ENCODE measurements at regions not wholly inside any gene's neighbourhood (a gene's known extent, or its start where the extent isn't known, plus 50 kb on each side); places are given as distances from the start of the nearest gene placed in this dataset.

DNA sequence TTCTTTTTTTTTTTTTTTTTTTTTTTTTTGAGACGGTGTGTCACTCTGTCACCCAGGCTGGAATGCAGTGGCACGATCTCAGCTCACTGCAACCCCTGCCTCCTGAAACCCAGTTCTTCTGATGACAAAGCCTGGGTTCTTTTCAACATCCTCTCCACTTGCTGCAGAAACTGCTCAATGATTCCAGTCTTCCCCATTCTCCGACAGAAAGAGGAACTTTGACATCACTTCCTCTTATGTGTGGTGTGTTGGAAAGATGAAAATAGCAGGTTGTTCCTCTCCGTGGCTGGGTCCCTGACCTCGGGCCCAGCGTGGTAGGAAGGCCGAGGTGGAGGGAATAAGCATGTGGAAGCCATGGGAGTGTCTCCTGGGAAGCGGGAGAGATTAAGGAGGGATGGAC is 198.4 kb downstream of the PHETA1 start:
- intact Hi-C loops (cut with micrococcal nuclease; ENCODE audit: unreplicated experiment): loop anchor here (10.0 kb wide), 1 partner anchor 146 kb away; no protein-coding TSS in a partner anchor
- no peak overlapping the region for H3K4me3 ChIP-seq (ENCODE audit: low read depth, low read length)
- Mint-ChIP-seq H3K4me1 (ENCODE audit: low read depth, unreplicated experiment) (no peaks in the 10 kb centered on the region), H3K27ac (ENCODE audit: unreplicated experiment) (no peak overlapping the region), H3K27me3 (ENCODE audit: insufficient read depth, unreplicated experiment) (peaks cover 38% of the 10 kb centered on the region), H3K9me3 (ENCODE audit: unreplicated experiment) (no peaks in the 10 kb centered on the region), H3K36me3 (ENCODE audit: insufficient read depth, unreplicated experiment) (no peaks in the 10 kb centered on the region), H3K4me3 (ENCODE audit: unreplicated experiment) (no peak overlapping the region)
- no peaks in the 10 kb centered on the region for H3K9me3 ChIP-seq
- POLR2A ChIA-PET: no interaction called here
- no peak for DNase-seq
- H3K36me3 ChIP-seq (ENCODE audit: control insufficient read depth, insufficient read depth, low read length): no peaks in the 10 kb centered on the region
- TF ChIP-seq, protein P1, sequence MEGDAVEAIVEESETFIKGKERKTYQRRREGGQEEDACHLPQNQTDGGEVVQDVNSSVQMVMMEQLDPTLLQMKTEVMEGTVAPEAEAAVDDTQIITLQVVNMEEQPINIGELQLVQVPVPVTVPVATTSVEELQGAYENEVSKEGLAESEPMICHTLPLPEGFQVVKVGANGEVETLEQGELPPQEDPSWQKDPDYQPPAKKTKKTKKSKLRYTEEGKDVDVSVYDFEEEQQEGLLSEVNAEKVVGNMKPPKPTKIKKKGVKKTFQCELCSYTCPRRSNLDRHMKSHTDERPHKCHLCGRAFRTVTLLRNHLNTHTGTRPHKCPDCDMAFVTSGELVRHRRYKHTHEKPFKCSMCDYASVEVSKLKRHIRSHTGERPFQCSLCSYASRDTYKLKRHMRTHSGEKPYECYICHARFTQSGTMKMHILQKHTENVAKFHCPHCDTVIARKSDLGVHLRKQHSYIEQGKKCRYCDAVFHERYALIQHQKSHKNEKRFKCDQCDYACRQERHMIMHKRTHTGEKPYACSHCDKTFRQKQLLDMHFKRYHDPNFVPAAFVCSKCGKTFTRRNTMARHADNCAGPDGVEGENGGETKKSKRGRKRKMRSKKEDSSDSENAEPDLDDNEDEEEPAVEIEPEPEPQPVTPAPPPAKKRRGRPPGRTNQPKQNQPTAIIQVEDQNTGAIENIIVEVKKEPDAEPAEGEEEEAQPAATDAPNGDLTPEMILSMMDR (IDR thresholded peaks at IDR 0.05; ENCODE audit: insufficient read depth in 1 of 2, low read depth in 1 of 2, low read length in 1 of 2, severe bottlenecking in 1 of 2, unreplicated experiment in 1 of 2): no peak
- CTCF ChIA-PET: interaction anchor here (0.7 kb wide), 1 partner anchor 145 kb away, joined by 7 read pairs; no protein-coding TSS in a partner anchor
- no TSS peak for BruUV-seq (replicated peaks)
- 0 out of 2 replicates have a peak, but pooled peaks cover 1% of the 10 kb centered on the region for H3K27me3 ChIP-seq (replicated peaks; ENCODE audit: control insufficient read depth, insufficient read depth, low read length)
- H3K4me1 ChIP-seq: no peaks in the 10 kb centered on the region

DNA sequence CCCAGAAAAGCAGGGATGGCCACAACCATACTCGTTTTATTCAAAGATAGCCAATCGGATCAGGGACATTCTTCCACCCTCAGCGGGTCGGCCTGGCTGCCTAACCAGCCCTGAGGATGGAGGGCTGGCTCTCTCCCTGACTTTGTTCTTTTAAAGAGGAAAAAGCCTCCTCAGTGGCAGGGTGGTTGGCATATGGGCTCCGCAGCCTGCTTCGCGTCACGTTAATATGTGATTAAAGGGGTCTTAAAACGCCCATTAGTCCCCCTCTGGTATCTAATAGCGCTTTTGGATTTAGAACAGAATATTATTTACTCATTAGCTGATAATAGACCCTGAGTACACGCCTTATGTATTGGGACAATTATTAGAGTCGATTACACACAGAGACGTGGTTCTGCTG is 199.4 kb downstream of the PHETA1 start:
- H3K36me3 Mint-ChIP-seq (ENCODE audit: insufficient read depth, unreplicated experiment): no peaks in the 10 kb centered on the region
- Histone ChIP-seq H3K27me3 (replicated peaks; ENCODE audit: control insufficient read depth, insufficient read depth, low read length) (0 out of 2 replicates have a peak, but pooled peaks cover 1% of the 10 kb centered on the region), H3K4me3 (ENCODE audit: low read depth, low read length) (no peak overlapping the region), H3K9me3 (no peaks in the 10 kb centered on the region), H3K36me3 (ENCODE audit: control insufficient read depth, insufficient read depth, low read length) (no peaks in the 10 kb centered on the region), H3K4me1 (no peaks in the 10 kb centered on the region)
- ChIA-PET POLR2A (no interaction called here), CTCF (no interaction called here)
- no peaks in the 10 kb centered on the region for H3K4me1 Mint-ChIP-seq (ENCODE audit: low read depth, unreplicated experiment)
- TF ChIP-seq, protein P1 (IDR thresholded peaks at IDR 0.05; ENCODE audit: insufficient read depth in 1 of 2, low read depth in 1 of 2, low read length in 1 of 2, severe bottlenecking in 1 of 2, unreplicated experiment in 1 of 2): no peak
- no peaks in the 10 kb centered on the region for H3K9me3 Mint-ChIP-seq (ENCODE audit: unreplicated experiment)
- H3K27ac Mint-ChIP-seq (ENCODE audit: unreplicated experiment): no peak overlapping the region
- peaks cover 39% of the 10 kb centered on the region for H3K27me3 Mint-ChIP-seq (ENCODE audit: insufficient read depth, unreplicated experiment)
- intact Hi-C loops (cut with micrococcal nuclease; ENCODE audit: unreplicated experiment): no loop called here
- no peak overlapping the region for H3K4me3 Mint-ChIP-seq (ENCODE audit: unreplicated experiment)
- DNase-seq: no peak
- BruUV-seq (replicated peaks): no TSS peak

DNA sequence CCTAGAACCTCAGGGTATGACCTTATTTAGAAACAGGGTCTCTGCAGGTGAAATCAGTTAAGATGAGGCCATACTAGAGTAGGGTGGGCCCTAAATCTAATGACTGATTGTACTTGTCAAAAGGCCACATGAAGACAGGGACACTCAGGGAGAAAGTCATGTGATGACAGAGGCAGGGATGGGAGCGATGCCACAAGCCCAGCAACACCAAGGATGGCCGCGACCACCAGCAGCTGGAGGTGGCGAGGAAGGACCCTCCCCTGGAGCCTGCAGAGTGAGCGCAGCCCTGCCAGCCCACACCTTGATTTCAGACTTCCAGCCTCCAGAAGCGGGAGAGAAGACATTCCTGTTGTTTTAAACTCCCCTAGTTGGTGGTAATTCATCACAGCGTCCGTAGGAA is 199.9 kb downstream of the PHETA1 start:
- BruUV-seq (replicated peaks): no TSS peak
- CTCF ChIA-PET: no interaction called here
- no peaks in the 10 kb centered on the region for H3K4me1 Mint-ChIP-seq (ENCODE audit: low read depth, unreplicated experiment)

More for the DNA sequence above, 199.9 kb downstream of the PHETA1 start:
- Histone ChIP-seq H3K36me3 (ENCODE audit: control insufficient read depth, insufficient read depth, low read length) (no peaks in the 10 kb centered on the region), H3K27me3 (replicated peaks; ENCODE audit: control insufficient read depth, insufficient read depth, low read length) (0 out of 2 replicates have a peak, but pooled peaks cover 1% of the 10 kb centered on the region), H3K9me3 (no peaks in the 10 kb centered on the region), H3K4me1 (no peaks in the 10 kb centered on the region), H3K4me3 (ENCODE audit: low read depth, low read length) (no peak overlapping the region)
- peaks cover 43% of the 10 kb centered on the region for H3K27me3 Mint-ChIP-seq (ENCODE audit: insufficient read depth, unreplicated experiment)
- intact Hi-C loops (cut with micrococcal nuclease; ENCODE audit: unreplicated experiment): no loop called here
- TF ChIP-seq, protein P1 (IDR thresholded peaks at IDR 0.05; ENCODE audit: insufficient read depth in 1 of 2, low read depth in 1 of 2, low read length in 1 of 2, severe bottlenecking in 1 of 2, unreplicated experiment in 1 of 2): no peak
- H3K27ac Mint-ChIP-seq (ENCODE audit: unreplicated experiment): no peak overlapping the region
- H3K4me3 Mint-ChIP-seq (ENCODE audit: unreplicated experiment): no peak overlapping the region
- POLR2A ChIA-PET: interaction anchor here (0.5 kb wide), 1 partner anchor 1831 kb away, joined by 3 read pairs; no protein-coding TSS in a partner anchor
- no peak for DNase-seq
- H3K9me3 Mint-ChIP-seq (ENCODE audit: unreplicated experiment): no peaks in the 10 kb centered on the region
- H3K36me3 Mint-ChIP-seq (ENCODE audit: insufficient read depth, unreplicated experiment): no peaks in the 10 kb centered on the region

Data from Caco-2 (cell line).